ENCODE measurements at regions not wholly inside any gene's neighbourhood (a gene's known extent, or its start where the extent isn't known, plus 50 kb on each side); places are given as distances from the start of the nearest gene placed in this dataset.

DNA sequence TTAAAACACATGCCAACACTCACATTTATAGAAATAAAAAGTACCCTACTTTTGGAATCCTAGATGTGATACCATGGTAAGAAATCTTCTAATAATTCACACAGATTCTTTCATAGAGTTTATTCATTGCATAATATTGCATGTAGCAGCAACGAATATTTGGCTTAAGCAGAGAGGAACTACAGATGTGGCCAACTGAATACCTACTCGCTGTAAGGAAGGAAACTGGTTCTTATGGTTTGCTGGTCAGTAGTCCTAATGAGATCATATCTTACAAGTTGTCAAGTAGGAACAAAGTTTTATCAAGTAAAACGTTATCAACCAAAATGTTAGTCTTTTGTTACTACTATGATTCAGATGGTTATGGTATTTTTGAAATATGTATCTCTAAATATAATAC lies 996.1 kb downstream of the PDHA2 start:
- H3K4me3 Mint-ChIP-seq: no peak overlapping the region
- H3K27ac Mint-ChIP-seq: no peak overlapping the region
- no peaks in the 10 kb centered on the region for H3K27me3 Mint-ChIP-seq (ENCODE audit: low read depth)
- H3K4me1 Mint-ChIP-seq: peaks cover 32% of the 10 kb centered on the region
- no peak for DNase-seq (ENCODE audit: low spot score in 2 of 2, unreplicated experiment in 2 of 2)
- no peak for TF ChIP-seq CTCF (IDR thresholded peaks at IDR 0.05; ENCODE audit: unreplicated experiment)
- H3K9me3 Mint-ChIP-seq: peaks cover 3% of the 10 kb centered on the region
- no peaks in the 10 kb centered on the region for H3K36me3 Mint-ChIP-seq

DNA sequence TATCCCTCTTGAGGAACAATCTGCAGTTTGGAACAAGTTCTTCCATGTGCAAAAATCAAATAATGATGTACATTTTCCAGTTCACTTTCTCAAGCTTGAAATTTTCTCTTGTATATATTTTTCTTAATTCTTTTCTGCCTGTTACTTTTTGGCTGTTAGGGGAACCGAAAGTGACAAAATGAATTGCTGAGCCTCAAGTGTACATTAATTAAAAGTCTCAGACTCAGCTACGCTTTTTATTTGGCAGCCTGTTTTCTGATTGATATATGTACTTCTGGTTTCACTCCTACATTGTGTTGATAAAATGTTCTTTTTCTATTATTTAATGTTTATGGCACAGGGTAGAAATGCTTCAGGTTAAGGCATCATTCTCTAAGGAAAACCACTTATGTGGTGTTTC lies 999.5 kb downstream of the PDHA2 start:
- H3K4me1 Mint-ChIP-seq: peaks cover 16% of the 10 kb centered on the region
- no peaks in the 10 kb centered on the region for H3K27me3 Mint-ChIP-seq (ENCODE audit: low read depth)
- DNase-seq (ENCODE audit: low spot score in 2 of 2, unreplicated experiment in 2 of 2): no peak
- H3K27ac Mint-ChIP-seq: no peak overlapping the region
- H3K4me3 Mint-ChIP-seq: no peak overlapping the region
- H3K36me3 Mint-ChIP-seq: no peaks in the 10 kb centered on the region
- H3K9me3 Mint-ChIP-seq: no peaks in the 10 kb centered on the region
- TF ChIP-seq CTCF (IDR thresholded peaks at IDR 0.05; ENCODE audit: unreplicated experiment): no peak

DNA sequence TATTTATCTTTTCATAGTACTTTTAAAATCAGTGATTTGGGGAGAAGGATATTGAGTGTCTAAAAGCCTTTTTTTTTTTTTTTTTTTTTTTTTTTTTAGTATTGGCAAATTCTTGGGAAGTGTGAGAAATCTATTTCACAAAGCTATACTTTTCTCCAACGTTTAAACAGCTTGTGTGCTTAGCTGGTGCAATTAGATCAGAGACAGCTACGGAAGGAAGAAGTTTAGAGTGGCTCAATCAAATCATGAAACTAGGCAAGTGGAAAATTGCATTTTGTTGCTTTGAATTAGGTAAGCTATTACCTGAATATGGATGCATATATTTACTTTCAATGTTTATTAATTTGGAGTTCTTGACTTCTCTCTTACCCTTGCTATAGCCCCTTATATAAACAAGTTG lies 1001.9 kb downstream of the PDHA2 start:
- Mint-ChIP-seq H3K27ac (no peak overlapping the region), H3K9me3 (no peaks in the 10 kb centered on the region), H3K4me1 (peaks cover 5% of the 10 kb centered on the region), H3K27me3 (ENCODE audit: low read depth) (no peaks in the 10 kb centered on the region), H3K36me3 (no peaks in the 10 kb centered on the region), H3K4me3 (no peak overlapping the region)
- TF ChIP-seq CTCF (IDR thresholded peaks at IDR 0.05; ENCODE audit: unreplicated experiment): no peak
- DNase-seq (ENCODE audit: low spot score in 2 of 2, unreplicated experiment in 2 of 2): no peak

- no peak for DNase-seq (ENCODE audit: low spot score in 2 of 2, unreplicated experiment in 2 of 2)
- H3K9me3 Mint-ChIP-seq: no peaks in the 10 kb centered on the region
- H3K27ac Mint-ChIP-seq: no peak overlapping the region
- TF ChIP-seq CTCF (IDR thresholded peaks at IDR 0.05; ENCODE audit: unreplicated experiment): no peak
- H3K36me3 Mint-ChIP-seq: no peaks in the 10 kb centered on the region
- no peaks in the 10 kb centered on the region for H3K27me3 Mint-ChIP-seq (ENCODE audit: low read depth)
- H3K4me1 Mint-ChIP-seq: peaks cover 3% of the 10 kb centered on the region
- no peak overlapping the region for H3K4me3 Mint-ChIP-seq
Observed at GRCh38 chr4:96844858-96845490, 1005.1 kb downstream of the PDHA2 start.

DNA sequence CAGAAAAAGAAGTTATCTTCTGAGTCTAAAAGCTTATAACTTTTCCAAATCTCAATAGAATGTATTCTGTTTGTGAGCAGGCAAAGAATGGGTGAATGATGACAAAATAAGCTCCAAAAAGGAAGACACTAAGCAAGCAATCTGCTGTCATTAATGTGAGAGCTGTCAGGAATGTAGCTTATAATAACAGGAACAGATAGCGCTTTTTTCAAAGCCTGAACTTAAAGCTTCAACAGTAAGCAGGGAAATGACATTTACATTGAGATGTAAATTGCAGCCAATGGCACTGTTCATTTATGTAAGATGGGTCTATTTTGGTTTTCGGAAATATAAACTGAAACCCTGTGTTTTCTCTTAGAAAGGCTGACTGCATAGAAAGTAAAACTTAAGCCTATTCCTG lies 1005.9 kb downstream of the PDHA2 start:
- no peak for DNase-seq (ENCODE audit: low spot score in 2 of 2, unreplicated experiment in 2 of 2)
- no peaks in the 10 kb centered on the region for H3K36me3 Mint-ChIP-seq
- peaks cover 3% of the 10 kb centered on the region for H3K4me1 Mint-ChIP-seq
- H3K27me3 Mint-ChIP-seq (ENCODE audit: low read depth): no peaks in the 10 kb centered on the region
- H3K4me3 Mint-ChIP-seq: no peak overlapping the region
- H3K27ac Mint-ChIP-seq: no peak overlapping the region
- no peak for TF ChIP-seq CTCF (IDR thresholded peaks at IDR 0.05; ENCODE audit: unreplicated experiment)
- peaks cover 4% of the 10 kb centered on the region for H3K9me3 Mint-ChIP-seq

GRCh38 chr4:96874657-96875056 lies 1034.8 kb downstream of the PDHA2 start:
- H3K4me3 Mint-ChIP-seq: no peak overlapping the region
- no peak for TF ChIP-seq CTCF (IDR thresholded peaks at IDR 0.05; ENCODE audit: unreplicated experiment)
- no peak overlapping the region for H3K27ac Mint-ChIP-seq
- no peaks in the 10 kb centered on the region for H3K4me1 Mint-ChIP-seq
- peaks cover 10% of the 10 kb centered on the region for H3K36me3 Mint-ChIP-seq
- no peaks in the 10 kb centered on the region for H3K27me3 Mint-ChIP-seq (ENCODE audit: low read depth)
- DNase-seq (ENCODE audit: low spot score in 2 of 2, unreplicated experiment in 2 of 2): no peak
- H3K9me3 Mint-ChIP-seq: peaks cover 36% of the 10 kb centered on the region

All from mesothelial cell of epicardium (in vitro differentiated cells).